Heart left ventricle (tissue), 13 donors: ENCODE measurements at regions not wholly inside any gene's neighbourhood (a gene's known extent, or its start where the extent isn't known, plus 50 kb on each side); places are given as distances from the start of the nearest gene placed in this dataset.

Source experiments
- CTCF ChIP-seq, 12 donors: fragments of 200-600 bp; sonication (generic) in 4 of 12; IDR thresholded peaks; one replicate each; pipeline versions ENCODE4 v1.5.0 to v1.8.0; 2018 to 2022; ENCODE audit warnings: antibody characterized with exemption in 12 of 12, mild to moderate bottlenecking in 5 of 12
- POLR2A ChIP-seq, 2 donors: fragments of 450-650 bp; IDR thresholded peaks; one replicate each; pipeline ENCODE4 v1.6.1; 2017; ENCODE audit warnings: antibody characterized with exemption in 2 of 2, mild to moderate bottlenecking in 2 of 2, moderate library complexity in 2 of 2
- donor health status: ischemic (EF 13 %, LVEDD 7.1; RV severe dilation, severe dysfunction).
- donor health status: DM: no; HTN: yes; CAD: no.
- donor health status: DM: no; HTN: no; CAD: no.
- donor health status: ischemic (EF 25% LVEDD 6.9; RV normal size, moderate dysfunction).
- donor health status: ischemic (EF 25% LVEDD 5.7; RV mildly dilated, moderate dysfunction).
- donor health status: ischemic (EF 35%, LVEDD 5.7; RV mildly dilated, moderate dysfunction).
- donor health status: nonischemic (EF 11% LVEDD 7.7; RV severe dilation, severe dysfunction).
- donor health status: DM: yes; HTN: yes; CAD: no.
- donor health status: PGD.
- donor health status: ischemic (EF 29% LVEDD 5.4; RV normal size, mild dysfunction).
- donor health status: nonischemic (EF 23%, LVEDD 6.1; RV moderate dilation, normal function).

GRCh38 chr11:114942207-114942606 is 263.9 kb downstream of the NXPE2 start:
- TF ChIP-seq POLR2A (IDR thresholded peaks at IDR 0.05) (no peak), CTCF (IDR thresholded peaks at IDR 0.05) (peak in 1 of 12 donors; percentile 9)
